ENCODE measurements at regions not wholly inside any gene's neighbourhood (a gene's known extent, or its start where the extent isn't known, plus 50 kb on each side); places are given as distances from the start of the nearest gene placed in this dataset.

- H3K4me2 ChIP-seq (ENCODE audit: insufficient read depth, low read length), result no peak overlapping the region
- no peaks in the 10 kb centered on the region for H3K79me2 ChIP-seq (ENCODE audit: control insufficient read depth, insufficient read depth, low read length)
- DNase-seq (ENCODE audit: low read depth, low spot score) (no peak), FAIRE-seq (no peak)
- peaks cover 0 to 15% of the 10 kb centered on the region in 2 experiments for H3K27me3 ChIP-seq (ENCODE audit: control insufficient read depth in 2 of 2, insufficient read depth in 2 of 2, low read length in 2 of 2)
- no TSS peak for BruUV-seq (replicated peaks)
- CTCF ChIA-PET, result no interaction called here
- no peak overlapping the region for H3K27ac ChIP-seq (ENCODE audit: insufficient read depth, low read depth, low read length)
- H3K36me3 ChIP-seq (ENCODE audit: control insufficient read depth in 2 of 2, extremely low read depth in 1 of 2, insufficient read depth in 2 of 2, low read length in 2 of 2), result no peaks in the 10 kb centered on the region
- intact Hi-C loops (cut with micrococcal nuclease), result no loop called here
- H3K4me3 ChIP-seq (replicated peaks in 1 of 3; ENCODE audit: insufficient read depth in 1 of 3, low read depth in 1 of 3, low read length in 3 of 3), result no peak overlapping the region
- POLR2A ChIA-PET, result no interaction called here
- dilution Hi-C loops (cut with MboI; ENCODE audit: extremely low pct_ligation_motif_present, low sequenced_read_pairs), result no loop called here
- no peak overlapping the region for H3K9ac ChIP-seq (replicated peaks; ENCODE audit: extremely low read depth, insufficient read depth, low read length)
- H3K9me1 ChIP-seq (replicated peaks; ENCODE audit: control insufficient read depth, extremely low read depth, insufficient read depth, low read length), result no peaks in the 10 kb centered on the region
- H3K9me3 ChIP-seq (replicated peaks; ENCODE audit: control insufficient read depth, insufficient read depth, low read length), result no peaks in the 10 kb centered on the region
- no peaks in the 10 kb centered on the region for H3K4me1 ChIP-seq (ENCODE audit: control insufficient read depth, extremely low read depth, insufficient read depth, low read length)
- no peak overlapping the region for H2AFZ ChIP-seq (ENCODE audit: low read depth, low read length)
- TF ChIP-seq, protein P1, sequence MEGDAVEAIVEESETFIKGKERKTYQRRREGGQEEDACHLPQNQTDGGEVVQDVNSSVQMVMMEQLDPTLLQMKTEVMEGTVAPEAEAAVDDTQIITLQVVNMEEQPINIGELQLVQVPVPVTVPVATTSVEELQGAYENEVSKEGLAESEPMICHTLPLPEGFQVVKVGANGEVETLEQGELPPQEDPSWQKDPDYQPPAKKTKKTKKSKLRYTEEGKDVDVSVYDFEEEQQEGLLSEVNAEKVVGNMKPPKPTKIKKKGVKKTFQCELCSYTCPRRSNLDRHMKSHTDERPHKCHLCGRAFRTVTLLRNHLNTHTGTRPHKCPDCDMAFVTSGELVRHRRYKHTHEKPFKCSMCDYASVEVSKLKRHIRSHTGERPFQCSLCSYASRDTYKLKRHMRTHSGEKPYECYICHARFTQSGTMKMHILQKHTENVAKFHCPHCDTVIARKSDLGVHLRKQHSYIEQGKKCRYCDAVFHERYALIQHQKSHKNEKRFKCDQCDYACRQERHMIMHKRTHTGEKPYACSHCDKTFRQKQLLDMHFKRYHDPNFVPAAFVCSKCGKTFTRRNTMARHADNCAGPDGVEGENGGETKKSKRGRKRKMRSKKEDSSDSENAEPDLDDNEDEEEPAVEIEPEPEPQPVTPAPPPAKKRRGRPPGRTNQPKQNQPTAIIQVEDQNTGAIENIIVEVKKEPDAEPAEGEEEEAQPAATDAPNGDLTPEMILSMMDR (IDR thresholded peaks at IDR 0.05; ENCODE audit: extremely low read depth in 1 of 2, insufficient read depth in 1 of 2, low read depth in 1 of 2, low read length in 2 of 2), result no peak
- TF ChIP-seq POLR2A (IDR thresholded peaks at IDR 0.05; ENCODE audit: low read depth, low read length), result no peak
- TF ChIP-seq POLR2AphosphoS5 (IDR thresholded peaks at IDR 0.05; ENCODE audit: insufficient read depth, low read depth, low read length), result no peak
- TF ChIP-seq EZH2 (IDR thresholded peaks at IDR 0.05; ENCODE audit: borderline replicate concordance, low read depth, low read length, severe bottlenecking), result no peak
- no peak for TF ChIP-seq GATA2 (IDR thresholded peaks at IDR 0.05; ENCODE audit: insufficient read depth, insufficient read length, low read depth, low read length)
- TF ChIP-seq FOS (IDR thresholded peaks at IDR 0.05; ENCODE audit: borderline replicate concordance, insufficient read depth, low read length), result no peak
- TF ChIP-seq, protein P2, sequence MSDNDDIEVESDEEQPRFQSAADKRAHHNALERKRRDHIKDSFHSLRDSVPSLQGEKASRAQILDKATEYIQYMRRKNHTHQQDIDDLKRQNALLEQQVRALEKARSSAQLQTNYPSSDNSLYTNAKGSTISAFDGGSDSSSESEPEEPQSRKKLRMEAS (IDR thresholded peaks at IDR 0.05; ENCODE audit: insufficient read depth, insufficient read length), result no peak
- TF ChIP-seq JUN (IDR thresholded peaks at IDR 0.05; ENCODE audit: borderline replicate concordance, insufficient read depth, insufficient read length, low read depth), result no peak
- TF ChIP-seq MYC (IDR thresholded peaks at IDR 0.05; ENCODE audit: low read depth, low read length), result no peak
- no peaks in the 10 kb centered on the region for H4K20me1 ChIP-seq (replicated peaks; ENCODE audit: control insufficient read depth, extremely low read depth, insufficient read depth, low read length)
Measured at GRCh38 chr16:82544378-82545160, 82.2 kb upstream of the CDH13 start.

Data from endothelial cell of umbilical vein (primary cell).